KMS-11 (cell line): ENCODE measurements at regions not wholly inside any gene's neighbourhood (a gene's known extent, or its start where the extent isn't known, plus 50 kb on each side); places are given as distances from the start of the nearest gene placed in this dataset.

Source experiments
- H2AFZ ChIP-seq: fragments of 200-600 bp; sonication (generic); 2 replicates; pipeline ENCODE4 v1.6.1; 2016; ENCODE audit warnings: antibody characterized with exemption, mixed run types, low read depth
- H3K27ac ChIP-seq: fragments of 200-600 bp; sonication (generic); 2 replicates; pipeline ENCODE4 v1.6.1; 2016; ENCODE audit warnings: mild to moderate bottlenecking, mixed run types
- H3K27me3 ChIP-seq: fragments of 200-600 bp; sonication (generic); 2 replicates; pipeline ENCODE4 v1.6.1; 2017; ENCODE audit warnings: mild to moderate bottlenecking, low read depth, mixed run types, moderate library complexity; ENCODE audit not compliant: insufficient read depth
- H3K36me3 ChIP-seq: fragments of 200-600 bp; sonication (generic); 2 replicates; pipeline ENCODE4 v1.6.1; 2017; ENCODE audit warnings: mild to moderate bottlenecking, mixed run types; ENCODE audit not compliant: insufficient read depth
- H3K4me1 ChIP-seq: fragments of 200-600 bp; sonication (generic); 2 replicates; pipeline ENCODE4 v1.6.1; 2016; ENCODE audit warnings: mild to moderate bottlenecking, low read depth, mixed run types; ENCODE audit not compliant: poor library complexity, severe bottlenecking
- H3K4me2 ChIP-seq: fragments of 200-600 bp; sonication (generic); 2 replicates; pipeline ENCODE4 v1.7.0; 2016; ENCODE audit warnings: mild to moderate bottlenecking, mixed run types
- H3K4me3 ChIP-seq: fragments of 200-600 bp; sonication (generic); IDR thresholded peaks from 2 replicates; pipeline ENCODE4 v1.6.1; 2017; ENCODE audit warnings: low read depth, low read length, mixed read lengths; ENCODE audit not compliant: insufficient read depth
- H3K79me2 ChIP-seq: fragments of 200-600 bp; sonication (generic); 2 replicates; pipeline ENCODE4 v1.6.1; 2016; ENCODE audit warnings: low read depth, mixed run types; ENCODE audit not compliant: insufficient read depth
- H3K9ac ChIP-seq: fragments of 200-600 bp; sonication (generic); 2 replicates; pipeline ENCODE4 v1.6.1; 2016; ENCODE audit warnings: mild to moderate bottlenecking, mixed run types
- H4K20me1 ChIP-seq: fragments of 200-600 bp; sonication (generic); 2 replicates; pipeline ENCODE4 v1.6.1; 2016; ENCODE audit warnings: mild to moderate bottlenecking, mixed run types; ENCODE audit not compliant: insufficient read depth
- TF ChIP-seq, protein P1 (sequence below): fragments of 200-600 bp; sonication (generic); conservative IDR thresholded peaks from 2 replicates; pipeline ENCODE4 v1.6.1; 2017; ENCODE audit warnings: low read depth, mild to moderate bottlenecking, antibody characterized with exemption, low read length, moderate library complexity, mixed read lengths

DNA sequence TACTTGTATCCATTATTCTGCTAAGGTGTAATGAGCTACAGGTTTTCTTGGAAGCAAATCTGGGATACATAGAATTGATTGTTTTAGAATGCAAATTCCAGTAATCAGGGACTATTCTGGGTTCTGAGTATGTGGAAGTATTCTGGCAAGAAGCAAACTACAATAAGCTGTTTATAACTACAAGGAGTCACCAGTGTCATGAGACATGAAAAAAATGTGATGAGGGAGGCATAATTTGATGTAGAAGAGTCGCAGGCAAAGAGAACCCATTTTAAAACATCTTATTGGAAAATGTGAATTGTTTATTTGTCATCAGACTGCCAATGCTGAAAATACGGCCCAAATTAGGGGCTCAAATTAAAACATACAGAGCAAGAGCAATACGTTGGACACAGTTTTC lies 321.8 kb upstream of the E2F7 start:
- H3K4me2 ChIP-seq, result no peak overlapping the region
- H3K9ac ChIP-seq, result no peak overlapping the region

DNA sequence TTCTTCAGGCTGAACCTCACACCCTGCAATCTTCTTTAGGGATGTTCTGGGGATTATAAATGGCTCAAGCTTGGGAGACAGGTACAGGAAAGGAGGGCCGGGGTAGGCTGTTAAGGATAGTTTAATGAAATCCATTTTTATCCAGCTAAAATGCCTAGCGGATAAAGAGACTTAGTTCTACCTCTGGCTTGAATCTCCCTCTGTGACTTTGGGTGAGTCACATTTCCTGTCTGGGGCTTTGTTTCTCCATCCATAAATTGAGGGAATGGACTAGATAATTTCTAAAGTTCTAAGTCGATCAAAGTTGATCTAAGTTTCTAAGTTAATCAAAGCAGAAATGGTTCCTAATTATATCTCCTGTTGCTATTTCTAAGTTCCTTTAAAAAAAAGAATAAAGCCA lies 319.6 kb upstream of the E2F7 start:
- H3K36me3 ChIP-seq, result no peaks in the 10 kb centered on the region
- H2AFZ ChIP-seq, result no peak overlapping the region
- TF ChIP-seq, protein P1, sequence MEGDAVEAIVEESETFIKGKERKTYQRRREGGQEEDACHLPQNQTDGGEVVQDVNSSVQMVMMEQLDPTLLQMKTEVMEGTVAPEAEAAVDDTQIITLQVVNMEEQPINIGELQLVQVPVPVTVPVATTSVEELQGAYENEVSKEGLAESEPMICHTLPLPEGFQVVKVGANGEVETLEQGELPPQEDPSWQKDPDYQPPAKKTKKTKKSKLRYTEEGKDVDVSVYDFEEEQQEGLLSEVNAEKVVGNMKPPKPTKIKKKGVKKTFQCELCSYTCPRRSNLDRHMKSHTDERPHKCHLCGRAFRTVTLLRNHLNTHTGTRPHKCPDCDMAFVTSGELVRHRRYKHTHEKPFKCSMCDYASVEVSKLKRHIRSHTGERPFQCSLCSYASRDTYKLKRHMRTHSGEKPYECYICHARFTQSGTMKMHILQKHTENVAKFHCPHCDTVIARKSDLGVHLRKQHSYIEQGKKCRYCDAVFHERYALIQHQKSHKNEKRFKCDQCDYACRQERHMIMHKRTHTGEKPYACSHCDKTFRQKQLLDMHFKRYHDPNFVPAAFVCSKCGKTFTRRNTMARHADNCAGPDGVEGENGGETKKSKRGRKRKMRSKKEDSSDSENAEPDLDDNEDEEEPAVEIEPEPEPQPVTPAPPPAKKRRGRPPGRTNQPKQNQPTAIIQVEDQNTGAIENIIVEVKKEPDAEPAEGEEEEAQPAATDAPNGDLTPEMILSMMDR, result no peak
- H3K4me3 ChIP-seq, result no peak overlapping the region
- no peaks in the 10 kb centered on the region for H4K20me1 ChIP-seq
- no peak overlapping the region for H3K4me2 ChIP-seq
- H3K27ac ChIP-seq, result no peak overlapping the region
- no peaks in the 10 kb centered on the region for H3K79me2 ChIP-seq
- no peak overlapping the region for H3K9ac ChIP-seq
- H3K4me1 ChIP-seq, result no peaks in the 10 kb centered on the region
- no peaks in the 10 kb centered on the region for H3K27me3 ChIP-seq

More for the DNA sequence above, 321.8 kb upstream of the E2F7 start:
- Histone ChIP-seq H3K79me2 (no peaks in the 10 kb centered on the region), H3K27me3 (no peaks in the 10 kb centered on the region), H3K27ac (no peak overlapping the region), H2AFZ (no peak overlapping the region), H3K4me1 (no peaks in the 10 kb centered on the region), H3K4me3 (no peak overlapping the region), H3K36me3 (no peaks in the 10 kb centered on the region), H4K20me1 (no peaks in the 10 kb centered on the region)
- TF ChIP-seq, protein P1, result no peak

DNA sequence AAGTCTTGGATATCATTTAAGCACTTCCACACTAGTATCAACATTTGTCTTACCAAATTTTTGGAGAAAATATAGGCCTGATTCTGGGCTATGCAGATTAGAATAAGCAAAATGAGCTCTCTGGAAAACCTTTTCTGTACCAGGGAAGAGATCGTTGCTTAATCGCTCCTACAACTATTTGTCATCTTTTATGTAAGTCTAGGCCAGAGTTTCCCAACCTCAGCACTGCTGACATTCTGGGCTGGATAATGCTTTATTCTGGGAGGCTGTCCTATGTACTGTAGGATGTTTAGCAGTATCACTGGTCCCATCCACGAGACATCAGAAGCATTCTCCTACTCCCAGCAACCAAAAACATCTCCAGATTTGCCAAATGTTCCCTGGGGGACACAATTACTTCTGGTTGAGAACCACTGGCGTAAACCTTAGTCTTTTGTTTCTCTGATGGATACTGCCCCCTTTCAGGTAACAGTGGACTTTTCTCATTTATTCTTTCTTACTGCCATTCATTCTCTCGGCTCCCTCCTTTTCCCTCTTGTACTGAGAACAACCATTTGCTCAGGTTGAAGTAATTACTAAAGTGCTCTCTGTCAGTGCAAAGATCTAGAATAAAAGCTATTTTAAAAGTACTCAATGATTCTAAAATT lies 316.9 kb upstream of the E2F7 start:
- H3K27ac ChIP-seq, result no peak overlapping the region
- H4K20me1 ChIP-seq, result no peaks in the 10 kb centered on the region
- H3K9ac ChIP-seq, result no peak overlapping the region
- no peaks in the 10 kb centered on the region for H3K4me1 ChIP-seq
- H3K4me3 ChIP-seq, result no peak overlapping the region
- H3K36me3 ChIP-seq, result no peaks in the 10 kb centered on the region
- H3K79me2 ChIP-seq, result no peaks in the 10 kb centered on the region
- H3K27me3 ChIP-seq, result no peaks in the 10 kb centered on the region
- TF ChIP-seq, protein P1, result no peak
- H2AFZ ChIP-seq, result no peak overlapping the region
- no peak overlapping the region for H3K4me2 ChIP-seq

DNA sequence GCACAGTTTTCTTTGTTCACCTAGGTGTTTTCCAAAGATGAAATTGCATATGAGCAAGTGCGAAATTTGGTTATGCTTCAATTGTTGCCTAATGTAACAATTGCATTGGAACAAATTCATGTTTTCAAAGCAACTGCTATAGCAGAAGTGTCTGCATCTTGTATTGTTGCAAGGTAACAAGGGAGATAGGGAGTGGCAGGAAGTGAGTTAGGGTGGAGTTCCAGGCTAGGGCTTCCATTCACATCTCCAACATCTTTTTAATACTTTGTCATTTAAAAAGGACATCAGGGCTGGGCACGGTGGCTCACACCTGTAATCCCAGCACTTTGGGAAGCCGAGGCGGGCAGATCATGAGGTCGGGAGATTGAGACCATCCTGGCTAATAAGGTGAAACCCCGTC lies 312.3 kb upstream of the E2F7 start:
- Histone ChIP-seq H2AFZ (no peak overlapping the region), H3K4me3 (no peak overlapping the region), H3K27me3 (no peaks in the 10 kb centered on the region), H3K36me3 (no peaks in the 10 kb centered on the region), H3K79me2 (no peaks in the 10 kb centered on the region), H4K20me1 (no peaks in the 10 kb centered on the region), H3K27ac (no peak overlapping the region), H3K4me1 (no peaks in the 10 kb centered on the region), H3K4me2 (no peak overlapping the region), H3K9ac (no peak overlapping the region)
- TF ChIP-seq, protein P1, result no peak
